Ovary (tissue), 3 donors: ENCODE measurements at regions not wholly inside any gene's neighbourhood (a gene's known extent, or its start where the extent isn't known, plus 50 kb on each side); places are given as distances from the start of the nearest gene placed in this dataset.

Experiments
- CTCF ChIP-seq, 3 donors: fragments of 450-650 bp in 2 of 3; fragments of 200-600 bp in 1 of 3; IDR thresholded peaks; one replicate each; pipeline versions ENCODE4 v1.5.1 to v1.8.0; 2016 to 2022; ENCODE audit warnings: antibody characterized with exemption in 3 of 3, mild to moderate bottlenecking in 1 of 3
- POLR2A ChIP-seq: fragments of 450-650 bp; IDR thresholded peaks from one replicate; pipeline ENCODE4 v1.6.1; 2017; ENCODE audit warnings: antibody characterized with exemption, mild to moderate bottlenecking, moderate library complexity
- donor health status: DM: no; HTN: no; CAD: no.

- TF ChIP-seq CTCF (IDR thresholded peaks at IDR 0.05) (no peak), POLR2A (no peak)
Observed at GRCh38 chr4:117429061-117429460, 343.7 kb upstream of the TRAM1L1 start.
